Hepatocyte (in vitro differentiated cells): ENCODE measurements at regions not wholly inside any gene's neighbourhood (a gene's known extent, or its start where the extent isn't known, plus 50 kb on each side); places are given as distances from the start of the nearest gene placed in this dataset.

ENCODE experiments used
- CTCF ChIP-seq: fragments of 200-600 bp; sonication (generic); IDR thresholded peaks from 2 replicates; pipeline ENCODE4 v1.5.1; 2016; ENCODE audit warnings: antibody characterized with exemption, mild to moderate bottlenecking; ENCODE audit not compliant: poor library complexity
- EZH2phosphoT487 ChIP-seq: fragments of 200-600 bp; sonication (generic); IDR thresholded peaks from one replicate; pipeline ENCODE4 v1.6.1; 2018; ENCODE audit warnings: antibody characterized with exemption, mild to moderate bottlenecking, low read depth, moderate library complexity; ENCODE audit not compliant: unreplicated experiment, severe bottlenecking

- TF ChIP-seq CTCF, result no peak
- TF ChIP-seq EZH2phosphoT487, result no peak
Observed at GRCh38 chr2:149664896-149665295, 77.3 kb upstream of the MMADHC start.
